T47D (cell line): ENCODE measurements at regions not wholly inside any gene's neighbourhood (a gene's known extent, or its start where the extent isn't known, plus 50 kb on each side); places are given as distances from the start of the nearest gene placed in this dataset.
"Not testable (repeated sequence)": the region's sequence is repeated elsewhere in the genome, so short reads cannot be mapped to it uniquely, and the experiment has no call there.

Experiments used
- DNase-seq, 2 experiments: peaks; one replicate each; pipeline versions ENCODE4 v3.0.0 to v3.0.0-alpha.2; 2011 to 2012; ENCODE audit warnings: low read depth in 1 of 2, low spot score in 1 of 2
- in situ Hi-C: cut with HindIII; loops from 2 replicates; pipeline ENCODE4 v1.10.0; 2016; ENCODE audit warnings: low sequenced_read_pairs, low pct_unique_long_range_greater_than_20kb

DNA sequence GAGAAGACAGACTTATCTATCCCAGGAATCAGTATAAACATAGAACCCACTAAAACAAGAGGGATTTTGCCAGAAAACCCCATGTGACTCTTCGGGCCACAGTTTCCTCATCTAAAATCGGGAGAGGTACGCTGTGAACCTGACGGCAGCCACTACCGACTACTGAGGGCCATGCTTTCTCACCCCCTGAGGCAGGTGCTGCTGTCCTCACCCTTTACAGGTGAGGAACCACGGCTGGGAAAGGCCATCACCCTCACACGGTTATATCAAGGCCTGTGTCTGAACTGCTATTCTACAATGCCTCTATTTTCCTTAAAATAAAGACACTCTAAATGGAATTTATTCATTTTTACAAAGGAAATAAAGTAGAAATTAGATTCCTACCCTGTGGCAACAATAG lies 73.4 kb upstream of the TNK2 start:
- DNase-seq = not testable (repeated sequence)

DNA sequence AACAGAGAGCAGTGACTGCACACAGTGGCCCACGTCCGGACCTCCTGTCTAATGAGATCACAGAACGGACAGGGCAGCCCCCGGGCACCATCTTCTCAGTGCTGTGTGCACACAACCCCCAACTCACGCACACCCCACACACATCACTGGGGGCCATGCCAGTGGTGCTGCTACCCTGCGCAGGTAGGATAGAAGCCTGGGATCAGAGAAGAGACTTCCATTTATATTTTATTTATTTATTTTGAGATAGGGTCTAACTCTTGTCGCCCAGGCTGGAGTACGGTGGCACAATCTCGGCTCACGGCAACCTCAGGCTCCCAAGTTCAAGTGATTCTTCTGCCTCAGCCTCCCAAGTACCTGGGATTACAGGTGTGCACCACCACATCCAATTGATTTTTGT lies 71.5 kb upstream of the TNK2 start:
- DNase-seq, in situ Hi-C loops: not testable (repeated sequence)

More for the DNA sequence above, 73.4 kb upstream of the TNK2 start:
- in situ Hi-C loops = not testable (repeated sequence)

DNA sequence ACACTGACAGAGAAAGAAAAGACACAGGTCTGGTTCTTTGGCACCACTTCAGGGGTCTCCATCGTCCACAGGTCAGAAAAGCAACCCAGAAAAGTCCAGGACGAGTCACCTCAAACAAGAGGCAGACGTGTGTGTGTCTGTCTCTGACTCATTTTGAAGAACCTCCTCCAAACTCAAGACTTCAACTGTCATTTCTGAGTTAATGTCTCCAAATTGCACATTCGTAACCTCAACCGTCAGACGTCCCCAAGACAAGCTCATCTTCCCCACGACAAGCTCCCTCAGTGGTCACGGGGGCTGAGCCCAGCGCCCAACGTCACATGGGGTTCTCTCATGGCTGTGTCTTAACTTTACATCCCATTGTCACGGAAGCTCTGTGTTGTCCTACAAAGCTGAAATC lies 70.2 kb upstream of the TNK2 start:
- in situ Hi-C loops, DNase-seq: not testable (repeated sequence)

DNA sequence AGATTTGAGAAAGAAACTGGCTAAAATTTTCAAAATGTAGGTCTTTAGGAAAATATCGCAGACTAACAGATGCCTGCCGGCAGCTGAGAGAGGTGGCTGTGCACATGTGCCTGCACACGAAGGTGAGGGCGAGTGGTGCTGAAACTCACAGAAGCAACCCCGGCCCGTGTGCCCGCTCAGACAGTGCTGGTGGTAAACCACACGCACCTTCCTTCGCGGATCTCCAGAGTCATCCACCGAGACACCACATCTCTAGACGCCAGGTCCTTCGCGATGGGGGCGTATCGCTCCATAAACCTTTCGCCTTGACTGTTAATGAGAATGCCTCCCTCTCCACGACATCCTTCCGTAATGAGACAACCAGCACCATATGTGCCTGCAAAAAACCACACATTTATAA lies 68.5 kb upstream of the TNK2 start:
- in situ Hi-C loops, DNase-seq: not testable (repeated sequence)

DNA sequence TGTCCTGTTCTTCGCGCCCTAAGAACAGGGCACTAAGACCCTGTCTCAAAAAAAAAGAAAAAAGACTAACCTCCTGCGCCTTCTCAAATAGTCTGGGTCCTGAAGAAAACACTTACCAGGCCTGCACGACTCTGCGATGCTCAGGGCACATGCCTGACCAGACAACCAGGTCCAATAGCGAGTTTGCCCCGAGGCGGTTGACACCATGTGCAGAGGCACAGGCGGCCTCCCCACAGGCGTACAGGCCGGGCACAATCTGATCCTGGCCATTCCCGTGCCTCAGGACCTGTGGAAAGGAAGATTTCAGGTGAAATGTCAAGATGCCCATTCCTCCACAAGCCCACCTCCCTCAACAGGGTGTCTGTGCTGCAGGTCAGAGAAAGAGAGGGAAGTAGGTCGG lies 65.9 kb upstream of the TNK2 start:
- DNase-seq, in situ Hi-C loops: not testable (repeated sequence)

DNA sequence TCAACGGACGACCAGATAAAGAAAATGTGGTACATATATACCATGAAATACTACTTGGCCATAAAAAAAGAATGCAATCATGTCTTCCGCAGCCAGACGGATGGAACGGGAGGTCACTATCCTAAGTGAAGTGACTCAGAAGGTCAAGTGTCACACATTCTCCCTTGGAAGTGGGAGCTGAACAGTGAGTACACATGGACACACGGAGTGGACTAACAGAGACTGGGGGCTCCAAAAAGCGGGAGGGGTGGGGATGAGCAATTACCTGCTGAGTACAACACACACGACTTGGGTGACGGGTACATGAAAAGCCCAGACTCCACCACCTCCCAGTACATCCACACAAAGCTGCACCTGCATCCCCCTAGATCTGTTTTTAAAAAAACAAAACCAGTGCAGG lies 62.5 kb upstream of the TNK2 start:
- in situ Hi-C loops, DNase-seq: not testable (repeated sequence)

DNA sequence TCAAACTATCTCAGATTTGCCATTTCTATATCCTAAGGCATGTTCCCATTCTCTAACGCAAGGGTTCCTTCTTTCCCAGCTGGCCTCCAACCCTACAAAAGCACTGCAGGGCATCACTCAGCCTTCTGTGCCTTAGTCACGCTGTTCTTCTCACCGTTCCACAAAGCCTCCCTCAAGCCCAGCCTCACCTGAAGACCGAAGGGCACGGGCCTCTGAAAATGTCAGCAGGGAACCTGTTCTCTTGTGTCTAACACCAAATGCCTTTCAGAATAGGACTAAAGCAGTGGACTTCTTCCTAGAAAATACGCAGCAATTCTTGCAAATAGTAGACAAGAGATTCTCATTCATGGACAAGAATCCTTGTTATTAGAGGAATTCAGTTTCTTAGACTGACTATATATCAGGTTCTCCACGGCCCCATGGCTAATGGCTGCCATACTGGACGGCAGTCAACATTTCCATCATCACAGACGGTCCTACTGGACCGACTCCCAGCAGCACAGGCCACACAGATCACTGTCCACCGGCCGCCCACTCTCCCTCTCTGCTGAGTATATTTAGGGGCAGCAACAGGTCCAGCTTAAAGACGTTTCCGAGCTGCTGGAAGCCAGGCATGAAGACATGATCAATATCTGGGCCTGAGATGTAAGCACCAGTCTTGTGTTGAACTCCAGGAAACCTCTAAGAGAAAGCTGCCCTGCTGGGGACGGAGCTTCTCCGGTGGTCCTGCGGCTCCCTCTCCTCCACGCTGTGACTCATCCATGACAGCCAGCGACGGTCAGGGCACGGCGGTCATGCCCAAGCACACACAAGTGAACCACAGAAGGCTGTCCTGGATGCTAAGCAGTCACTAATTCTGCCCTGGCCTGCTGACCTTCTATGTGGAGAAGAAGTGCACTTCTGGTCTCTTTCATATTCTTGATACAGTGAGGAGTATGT lies 61.8 kb upstream of the TNK2 start:
- in situ Hi-C loops, DNase-seq: not testable (repeated sequence)

DNA sequence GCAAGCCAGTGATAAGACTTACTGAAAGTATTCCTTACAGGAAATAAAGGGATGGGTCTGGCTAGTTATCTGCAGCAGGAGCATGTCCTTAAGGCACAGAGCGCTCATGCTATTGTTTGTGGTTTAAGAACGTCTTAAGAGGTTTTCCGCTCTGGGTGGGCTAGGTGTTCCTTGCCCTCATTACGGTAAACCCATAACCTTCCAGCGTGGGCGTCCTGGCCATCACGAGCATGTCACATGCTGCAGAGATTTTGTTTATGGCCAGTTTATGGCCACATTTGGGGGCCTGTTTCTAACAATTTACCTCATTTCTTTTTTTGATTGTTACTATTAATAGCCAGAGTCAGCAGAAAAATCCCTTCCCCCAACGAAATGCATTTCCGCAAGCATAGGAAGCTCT lies 61.0 kb upstream of the TNK2 start:
- in situ Hi-C loops, DNase-seq: not testable (repeated sequence)

DNA sequence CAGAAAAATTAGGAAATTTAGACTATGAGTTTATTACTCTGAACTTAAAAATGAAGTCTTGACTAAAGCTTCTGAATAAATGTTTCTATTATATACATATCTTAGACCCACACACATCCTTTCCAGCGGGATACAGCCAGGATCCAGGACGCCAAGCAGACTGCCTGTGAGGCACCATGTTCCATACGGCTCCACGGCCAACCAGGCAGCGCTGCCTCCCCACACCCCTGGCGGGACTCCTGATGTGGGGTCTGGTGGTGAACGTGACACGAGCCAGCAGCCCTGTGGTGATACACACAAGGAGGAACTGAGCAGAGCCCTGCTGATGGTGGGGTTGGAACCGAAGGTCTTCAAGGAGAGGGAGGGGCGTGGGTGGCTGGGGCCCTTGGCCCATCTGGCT lies 59.8 kb upstream of the TNK2 start:
- in situ Hi-C loops, DNase-seq: not testable (repeated sequence)

DNA sequence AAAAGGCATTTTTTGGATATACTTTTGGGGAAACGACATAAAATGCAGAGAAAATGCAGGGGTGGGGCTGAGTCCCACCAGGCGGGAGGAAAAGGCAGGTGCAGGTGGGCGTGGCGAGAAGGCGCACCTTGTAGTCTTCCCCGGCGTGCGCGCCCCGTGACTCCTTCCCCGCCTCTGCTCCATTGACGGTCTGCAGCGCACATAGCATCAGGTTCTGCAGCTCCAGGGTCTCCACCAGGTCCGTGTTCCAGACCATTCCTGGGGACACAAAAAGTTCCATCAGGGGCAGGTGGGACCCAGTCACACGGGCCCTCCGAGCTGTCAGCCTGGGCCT lies 59.0 kb upstream of the TNK2 start:
- in situ Hi-C loops, DNase-seq: not testable (repeated sequence)

DNA sequence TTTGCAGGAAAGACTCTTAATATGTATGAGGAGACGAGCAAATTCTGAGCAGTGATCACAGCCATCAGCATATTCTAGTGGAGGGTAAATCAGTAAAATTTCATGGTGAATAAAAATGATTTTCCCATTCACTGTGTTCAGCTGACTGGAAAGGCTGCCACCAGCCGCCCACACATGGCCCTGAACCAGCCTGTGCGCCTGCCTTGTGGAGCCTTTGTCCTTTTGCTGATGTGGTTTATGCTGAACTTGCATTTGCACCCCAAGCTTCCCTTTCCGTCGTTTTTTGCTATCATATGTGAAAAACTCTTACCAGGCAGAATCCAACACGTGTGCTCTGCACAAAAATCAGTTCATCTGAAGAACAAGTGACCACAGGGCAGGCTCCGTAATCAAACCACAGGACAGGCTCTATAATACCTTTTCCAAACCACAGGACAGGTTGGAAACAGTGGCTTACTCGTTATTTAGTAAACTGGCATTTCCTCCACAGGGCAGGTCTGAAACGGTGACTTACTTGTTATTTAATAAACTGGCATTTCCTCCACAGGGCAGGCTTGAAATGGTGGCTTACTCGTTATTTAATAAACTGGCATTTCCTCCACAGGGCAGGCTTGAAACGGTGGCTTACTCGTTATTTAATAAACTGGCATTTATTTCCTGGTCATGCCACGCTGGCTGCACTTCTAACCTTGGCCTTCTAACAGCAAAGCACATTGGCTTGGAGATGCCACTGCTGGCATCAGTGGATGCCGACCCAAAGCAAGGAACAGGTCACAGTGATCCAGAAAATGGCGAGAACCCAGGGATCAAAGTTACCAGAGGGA lies 58.4 kb upstream of the TNK2 start:
- in situ Hi-C loops = not testable (repeated sequence)

DNA sequence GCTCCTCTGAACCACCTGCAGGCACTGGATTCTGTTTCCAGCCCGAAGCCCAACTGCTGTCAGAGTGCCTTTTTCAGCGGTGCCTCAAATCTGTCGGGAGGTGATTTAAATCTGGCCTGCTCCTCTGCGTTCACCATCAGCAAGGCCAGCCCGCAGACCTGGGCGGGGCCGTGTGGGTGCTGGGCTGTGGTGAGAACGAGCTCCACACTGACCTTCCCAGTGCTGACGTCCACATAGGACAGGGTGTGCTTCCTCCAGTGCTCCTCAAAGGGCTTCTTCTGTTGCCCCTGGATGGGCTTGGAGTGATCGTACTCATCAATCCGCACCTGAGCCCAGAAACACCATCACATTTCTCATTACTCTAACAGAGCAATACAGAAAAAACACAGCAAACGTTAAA lies 56.9 kb upstream of the TNK2 start:
- DNase-seq, in situ Hi-C loops: not testable (repeated sequence)

More for the DNA sequence above, 58.4 kb upstream of the TNK2 start:
- DNase-seq = not testable (repeated sequence)

DNA sequence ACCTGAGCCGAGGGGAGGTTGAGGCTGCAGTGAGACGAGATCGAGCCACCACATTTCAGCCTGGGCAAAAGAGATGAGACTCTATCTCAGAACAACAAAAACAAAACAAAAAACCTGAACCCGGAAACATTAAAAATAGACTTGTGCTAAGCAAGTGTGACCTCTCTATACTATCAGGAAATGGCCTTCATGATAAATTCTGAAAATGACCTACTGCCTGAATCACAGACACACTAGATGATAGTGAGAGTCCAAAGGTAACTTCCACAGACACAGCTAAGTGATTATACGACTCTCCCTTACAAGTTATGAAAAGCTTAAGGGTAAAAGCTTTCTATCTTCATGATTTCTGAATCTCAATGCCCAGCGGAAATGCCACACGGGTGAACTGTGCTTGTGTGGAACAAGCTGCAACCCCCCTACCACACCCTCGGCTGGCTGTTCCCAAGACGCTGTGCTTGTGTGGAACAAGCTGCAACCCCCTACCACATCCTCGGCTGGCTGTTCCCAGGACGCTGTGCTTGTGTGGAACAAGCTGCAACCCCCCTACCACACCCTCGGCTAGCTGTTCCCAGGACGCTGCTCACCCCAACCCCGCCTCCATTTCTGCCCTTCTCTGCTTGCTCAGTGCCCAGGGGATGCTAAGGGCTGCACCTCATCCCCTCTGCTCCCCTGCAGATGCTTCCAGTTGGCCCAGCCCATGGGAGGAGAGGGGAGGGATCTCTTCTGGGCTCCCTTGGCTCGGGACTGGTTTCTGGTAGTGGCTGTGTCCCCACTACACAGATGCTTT lies 56.2 kb upstream of the TNK2 start:
- DNase-seq, in situ Hi-C loops: not testable (repeated sequence)

DNA sequence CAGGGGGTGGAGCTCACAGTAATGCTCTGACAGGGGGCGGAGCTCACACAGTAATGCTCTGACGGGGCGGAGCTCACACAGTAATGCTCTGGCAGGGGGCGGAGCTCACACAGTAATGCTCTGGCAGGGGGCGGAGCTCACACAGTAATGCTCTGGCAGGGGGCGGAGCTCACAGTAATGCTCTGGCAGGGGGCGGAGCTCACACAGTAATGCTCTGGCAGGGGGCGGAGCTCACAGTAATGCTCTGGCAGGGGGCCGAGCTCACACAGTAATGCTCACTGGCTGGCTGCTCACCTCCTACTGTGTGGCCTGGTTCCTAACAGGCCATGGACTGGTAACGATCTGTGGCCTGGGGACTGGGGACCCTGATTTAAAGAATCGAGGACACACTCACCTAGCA lies 53.9 kb upstream of the TNK2 start:
- in situ Hi-C loops, DNase-seq: not testable (repeated sequence)

DNA sequence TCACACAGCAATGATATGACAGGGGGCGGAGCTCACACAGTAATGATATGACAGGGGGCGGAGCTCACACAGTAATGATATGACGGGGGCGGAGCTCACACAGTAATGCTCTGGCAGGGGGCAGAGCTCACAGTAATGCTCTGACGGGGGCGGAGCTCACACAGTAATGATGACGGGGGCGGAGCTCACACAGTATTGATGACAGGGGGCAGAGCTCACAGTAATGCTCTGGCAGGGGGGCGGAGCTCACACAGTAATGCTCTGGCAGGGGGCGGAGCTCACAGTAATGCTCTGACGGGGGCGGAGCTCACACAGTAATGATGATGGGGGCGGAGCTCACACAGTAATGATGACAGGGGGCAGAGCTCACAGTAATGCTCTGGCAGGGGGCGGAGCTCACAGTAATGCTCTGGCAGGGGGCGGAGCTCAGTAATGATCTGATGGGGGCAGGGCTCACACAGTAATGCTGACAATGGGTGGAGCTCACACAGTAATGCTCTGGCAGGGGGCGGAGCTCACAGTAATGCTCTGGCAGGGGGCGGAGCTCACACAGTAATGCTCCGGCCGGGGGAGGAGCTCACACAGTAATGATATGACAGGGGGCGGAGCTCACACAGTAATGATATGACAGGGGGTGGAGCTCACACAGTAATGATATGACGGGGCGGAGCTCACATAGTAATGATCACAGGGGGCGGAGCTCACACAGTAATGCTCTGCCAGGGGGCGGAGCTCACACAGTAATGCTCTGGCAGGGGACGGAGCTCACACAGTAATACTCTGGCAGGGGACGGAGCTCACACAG lies 52.8 kb upstream of the TNK2 start:
- peak in 1 of 2 experiments; percentile 94 for DNase-seq
- in situ Hi-C loops = not testable (repeated sequence)

DNA sequence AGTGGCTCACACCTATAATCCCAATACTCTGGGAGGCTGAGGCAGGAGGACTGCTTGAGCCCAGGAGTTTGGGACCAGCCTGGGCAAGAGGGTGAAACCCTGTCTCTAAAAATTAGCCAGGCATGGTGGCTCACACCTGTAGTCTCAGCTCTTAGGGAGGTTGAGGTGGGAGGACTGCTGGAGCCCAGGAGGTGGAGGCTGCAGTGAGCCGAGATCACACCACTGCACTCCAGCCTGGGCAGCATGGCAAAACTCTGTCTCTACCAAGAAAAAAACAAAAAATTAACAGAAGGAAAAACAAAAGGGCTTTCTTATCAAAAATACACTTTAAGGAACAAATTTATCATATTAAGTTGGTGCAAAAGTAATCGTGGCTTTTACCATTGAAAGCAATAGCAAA lies 51.8 kb upstream of the TNK2 start:
- DNase-seq, in situ Hi-C loops: not testable (repeated sequence)
